HG03280 (cell line): ENCODE measurements at regions not wholly inside any gene's neighbourhood (a gene's known extent, or its start where the extent isn't known, plus 50 kb on each side); places are given as distances from the start of the nearest gene placed in this dataset.

Experiments used
- ATAC-seq: cut with Tn5 transposase; IDR thresholded peaks from one replicate; pipeline ENCODE4 v1.9.1; 2021; ENCODE audit warnings: mild to moderate bottlenecking, moderate library complexity; ENCODE audit not compliant: unreplicated experiment

DNA sequence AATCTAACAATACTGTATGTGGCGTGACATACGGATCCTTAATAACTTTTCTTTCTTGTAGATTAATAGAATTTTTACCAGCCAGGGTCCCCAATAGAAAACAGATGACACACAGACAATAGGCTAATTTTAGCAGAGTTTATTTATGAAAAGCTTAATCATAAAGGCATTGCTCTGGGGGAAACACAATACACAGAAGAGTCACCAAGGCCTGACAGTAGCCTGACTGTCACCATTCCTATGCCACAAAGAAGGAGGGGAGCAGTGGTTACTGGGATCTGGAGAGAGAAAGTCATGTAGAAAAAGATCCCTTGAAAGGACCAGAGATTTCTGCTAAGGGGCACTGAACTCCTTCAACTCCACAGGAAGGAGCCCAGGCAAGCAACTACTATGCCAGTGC, 139.5 kb downstream of the METTL4 start:
- ATAC-seq = no peak

DNA sequence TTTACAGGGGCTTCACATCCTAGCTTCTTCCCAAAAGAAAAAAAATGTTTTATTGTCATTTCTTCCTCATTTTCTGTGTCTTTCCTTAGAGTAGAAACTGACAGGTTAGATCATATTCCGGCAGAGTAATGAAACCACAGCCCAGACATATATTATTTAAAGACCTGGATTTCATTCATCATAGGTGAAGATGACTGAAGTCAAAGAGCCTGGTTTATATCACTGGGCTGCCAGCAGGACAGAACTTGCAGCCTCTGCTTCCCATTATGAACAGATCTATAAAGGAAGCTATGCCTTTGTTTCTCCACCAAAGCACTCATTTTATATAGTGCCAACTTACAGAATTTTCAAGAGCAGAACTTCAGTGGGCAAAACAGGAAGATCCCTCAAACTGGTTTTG, 137.9 kb downstream of the METTL4 start:
- no peak for ATAC-seq

DNA sequence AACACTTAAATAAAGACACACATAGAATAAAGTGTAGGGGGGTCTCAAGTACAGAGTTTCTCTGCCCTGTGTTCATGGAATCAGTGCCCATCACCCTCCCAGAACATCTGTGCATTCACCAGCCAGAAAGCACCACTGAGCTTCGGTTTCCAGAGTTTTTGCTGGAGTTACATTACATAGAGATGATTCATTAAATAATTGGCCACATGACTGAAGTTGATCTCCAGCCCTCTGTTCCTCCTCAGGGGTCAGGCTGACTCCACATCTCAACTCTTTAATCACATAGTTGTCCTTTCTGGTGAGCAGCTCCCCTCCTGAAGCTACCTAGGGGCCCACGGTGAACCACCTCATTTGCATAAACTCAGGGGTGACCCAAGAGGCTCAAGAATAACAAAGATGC, 129.8 kb downstream of the METTL4 start:
- ATAC-seq = no peak

DNA sequence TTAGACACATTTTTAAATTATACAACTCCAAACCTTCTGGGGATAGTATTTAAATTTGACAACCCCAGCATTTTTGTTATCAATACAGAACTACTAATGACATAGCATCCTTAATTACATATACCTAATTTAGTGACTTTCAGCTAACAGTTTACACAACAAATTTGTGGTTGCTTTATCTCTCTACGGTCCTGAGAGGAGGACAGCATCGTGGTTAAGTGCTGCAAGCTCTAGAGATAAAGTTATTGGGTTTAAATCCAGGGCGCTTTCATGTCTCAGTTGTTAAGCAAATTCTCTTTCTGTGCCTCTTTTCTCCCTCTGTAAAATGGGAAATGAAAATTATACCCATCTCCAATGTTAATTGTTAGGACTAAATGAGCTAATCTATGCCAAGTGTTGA, 129.3 kb downstream of the METTL4 start:
- no peak for ATAC-seq

DNA sequence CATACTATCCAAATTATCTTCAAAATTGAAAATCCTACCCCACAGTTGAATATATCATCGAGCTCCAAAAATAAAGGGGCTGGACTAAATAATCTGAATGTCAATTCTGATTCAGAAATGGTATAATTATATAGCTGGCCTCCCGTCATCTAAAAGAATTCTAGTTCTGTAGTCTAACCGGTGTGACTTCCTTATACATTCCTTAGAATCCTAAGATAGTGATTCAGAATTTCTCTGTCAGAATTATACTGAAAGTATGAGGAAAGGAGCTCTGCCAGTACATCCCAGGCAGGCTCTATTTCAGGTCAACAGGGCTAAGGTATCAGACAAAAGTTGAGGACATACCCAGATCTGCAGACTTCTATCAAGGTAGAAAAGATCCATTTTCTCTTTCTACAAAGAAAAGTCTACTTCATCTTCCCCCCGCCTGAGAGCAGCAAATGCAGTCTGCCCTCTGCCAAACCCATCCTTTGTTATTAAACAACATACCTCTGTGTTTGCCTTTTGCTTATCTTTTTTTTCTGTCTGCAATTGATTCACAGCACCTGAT, 128.5 kb downstream of the METTL4 start:
- no peak for ATAC-seq

DNA sequence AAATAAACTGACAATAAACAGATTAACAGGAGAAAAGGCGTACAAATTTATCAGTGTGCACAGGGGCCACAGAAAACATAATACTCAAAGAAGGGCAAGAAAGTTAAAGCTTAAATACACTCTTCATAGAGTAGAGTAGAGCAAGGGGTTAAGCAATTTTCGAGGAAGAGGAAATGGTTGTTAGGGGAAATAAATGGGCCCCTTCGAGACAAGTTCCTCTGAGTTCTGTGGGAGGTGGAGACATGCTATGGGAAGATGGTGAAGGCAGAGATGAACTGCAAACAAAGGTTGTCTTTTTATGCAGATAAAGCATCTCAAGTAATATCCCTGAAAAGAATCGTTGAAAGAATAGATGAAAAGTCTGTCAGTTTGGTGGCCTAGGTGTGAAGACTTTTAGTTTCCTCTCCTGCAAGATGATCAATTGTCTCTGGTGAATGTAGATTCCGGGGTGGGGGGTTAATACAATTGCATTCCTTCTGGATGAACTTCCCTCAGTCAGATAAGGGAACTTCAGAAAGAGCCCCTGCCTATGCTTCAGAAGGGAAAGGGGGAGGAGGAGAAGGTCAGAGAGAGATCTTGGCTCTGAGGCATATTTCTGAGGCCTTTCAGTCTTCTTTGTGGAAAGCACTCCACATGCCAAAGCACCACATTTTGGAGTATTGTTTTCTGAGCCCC, 127.0 kb downstream of the METTL4 start:
- no peak for ATAC-seq

DNA sequence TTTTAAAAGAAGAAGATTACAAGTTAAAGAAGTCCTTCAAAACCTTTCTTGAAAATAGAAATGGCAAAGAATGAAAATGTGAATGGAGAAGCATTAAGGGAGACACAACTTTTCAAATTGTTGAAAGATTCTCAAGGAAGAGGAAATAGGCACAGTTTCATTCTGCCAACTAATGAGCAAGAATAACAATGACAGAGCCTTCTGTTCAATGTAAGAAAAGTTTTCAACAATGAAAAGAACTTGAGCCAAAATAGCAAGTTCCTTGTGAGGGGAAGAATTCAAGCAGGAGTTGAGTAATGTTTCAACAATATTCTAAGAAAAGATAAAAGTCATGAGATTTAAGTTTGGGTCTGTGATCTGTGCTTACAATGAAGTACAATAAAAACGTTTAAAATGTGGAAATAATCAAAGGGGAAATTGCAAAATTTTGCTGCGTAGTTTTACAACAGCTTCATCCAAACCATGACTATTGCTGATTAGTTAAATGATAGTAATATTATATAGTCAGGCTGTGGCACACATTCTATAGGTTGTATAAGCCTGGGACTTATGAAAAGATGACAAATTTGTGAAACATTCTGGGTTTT, 122.6 kb downstream of the METTL4 start:
- no peak for ATAC-seq

DNA sequence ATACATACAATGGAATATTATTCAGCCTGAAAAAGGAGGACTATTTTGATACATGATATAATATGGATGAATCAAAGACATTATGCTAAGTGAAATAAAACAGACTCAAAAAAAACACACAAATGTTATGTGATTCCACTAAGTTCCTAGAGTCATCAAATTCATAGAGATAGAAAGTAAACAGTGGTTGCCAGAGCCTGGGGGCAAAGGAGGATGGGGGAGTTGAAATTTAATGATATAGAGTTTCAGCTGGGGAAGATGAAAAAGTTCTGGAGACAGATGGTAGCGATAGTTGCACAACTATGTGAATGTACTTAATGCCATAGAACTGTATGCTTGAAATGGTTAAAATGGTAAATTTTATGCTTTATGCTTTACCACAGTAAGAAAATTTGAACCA, 119.7 kb downstream of the METTL4 start:
- ATAC-seq = no peak

DNA sequence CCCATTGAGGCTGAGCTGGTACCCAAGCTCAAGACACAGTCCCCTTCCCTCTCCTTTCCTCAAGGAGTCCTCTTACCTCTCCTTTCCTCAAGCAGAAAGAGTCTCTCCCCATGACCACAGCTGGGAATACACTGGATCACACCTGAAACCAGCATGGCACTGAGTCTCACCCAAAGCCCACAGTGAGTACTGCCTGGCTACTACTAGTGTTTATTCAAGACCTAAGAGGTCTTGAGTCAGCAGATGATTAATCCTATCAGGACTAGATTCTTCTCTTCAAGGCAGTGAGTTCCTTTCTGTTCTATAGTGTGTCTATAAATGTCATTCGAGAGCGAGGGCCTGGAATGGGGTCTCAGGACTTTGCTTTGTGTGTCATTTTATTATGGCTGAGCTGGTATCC, 111.4 kb downstream of the METTL4 start:
- no peak for ATAC-seq

DNA sequence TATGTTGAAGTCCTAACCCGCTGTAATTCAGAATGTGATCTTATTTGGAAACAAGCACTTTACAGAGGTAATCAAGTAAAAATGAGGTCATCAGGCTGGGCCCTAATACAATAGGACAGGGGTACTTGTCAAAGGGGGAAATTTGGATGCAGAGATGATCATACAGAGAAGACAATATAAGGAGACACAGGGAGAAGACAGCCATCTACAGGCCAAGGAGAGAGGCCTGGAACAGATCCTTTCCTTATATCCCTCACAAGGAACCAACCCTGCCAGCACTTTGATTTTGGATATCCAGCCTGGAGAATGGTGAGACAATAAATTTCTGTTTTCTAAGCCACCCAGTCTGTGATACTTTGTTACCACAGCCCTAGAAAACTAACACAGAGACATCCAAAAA, 104.3 kb downstream of the METTL4 start:
- ATAC-seq = no peak

DNA sequence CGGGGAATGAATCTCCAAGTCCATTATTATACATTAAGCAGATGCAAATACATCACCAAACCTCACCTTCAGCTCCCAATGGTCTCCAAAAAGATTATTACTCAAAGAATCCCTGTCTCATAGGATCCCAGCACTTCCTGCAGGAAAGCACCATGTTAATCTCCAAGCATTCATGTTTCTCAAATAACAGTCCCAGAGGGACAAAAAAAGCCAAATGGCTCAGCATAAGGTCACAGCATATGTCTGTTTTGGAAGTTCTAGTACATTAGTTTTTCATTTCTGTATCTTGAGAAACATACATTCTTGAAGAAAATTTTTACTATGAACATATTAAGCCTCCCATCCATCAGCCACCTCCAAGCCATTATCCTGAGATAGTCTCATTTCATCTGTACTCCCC, 103.3 kb downstream of the METTL4 start:
- ATAC-seq = no peak

DNA sequence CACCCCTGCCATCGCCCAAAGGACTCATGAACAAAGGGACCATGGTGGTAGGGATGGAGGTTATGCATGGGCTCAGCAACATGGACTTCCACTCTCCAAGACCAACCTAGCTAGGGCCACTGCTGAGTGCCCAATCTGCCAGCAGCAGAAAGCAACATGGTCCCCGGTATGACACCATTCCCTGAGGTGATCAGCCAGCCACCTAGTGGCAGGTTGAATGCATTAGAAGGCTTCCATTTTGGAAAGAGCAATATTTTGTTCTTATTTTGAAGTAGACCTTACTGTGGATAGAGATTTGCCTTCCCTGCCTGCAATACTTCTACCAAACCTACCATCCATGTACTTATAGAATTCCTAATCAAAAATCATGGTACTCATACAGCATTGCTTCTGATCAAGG, 99.8 kb downstream of the METTL4 start:
- ATAC-seq = no peak

DNA sequence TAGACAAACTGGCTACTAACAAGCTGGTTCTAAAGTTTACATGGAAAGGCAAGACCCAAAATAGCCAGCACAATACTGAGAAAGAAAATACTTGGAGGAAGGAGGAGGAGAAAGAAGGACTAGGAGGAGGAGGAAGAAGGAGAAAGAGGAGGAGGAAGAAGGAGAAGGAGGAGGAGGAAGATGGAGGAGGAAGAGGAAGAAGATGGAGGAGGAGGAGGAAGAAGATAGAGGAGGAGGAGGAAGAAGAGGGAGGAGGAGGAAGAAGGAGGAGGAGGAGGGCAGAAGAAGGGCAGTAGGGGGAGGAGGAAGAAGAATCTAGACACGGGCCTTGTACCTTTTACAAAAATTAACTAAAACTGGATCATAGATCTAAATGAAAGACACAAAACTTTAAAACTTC, 92.6 kb downstream of the METTL4 start:
- ATAC-seq = no peak

DNA sequence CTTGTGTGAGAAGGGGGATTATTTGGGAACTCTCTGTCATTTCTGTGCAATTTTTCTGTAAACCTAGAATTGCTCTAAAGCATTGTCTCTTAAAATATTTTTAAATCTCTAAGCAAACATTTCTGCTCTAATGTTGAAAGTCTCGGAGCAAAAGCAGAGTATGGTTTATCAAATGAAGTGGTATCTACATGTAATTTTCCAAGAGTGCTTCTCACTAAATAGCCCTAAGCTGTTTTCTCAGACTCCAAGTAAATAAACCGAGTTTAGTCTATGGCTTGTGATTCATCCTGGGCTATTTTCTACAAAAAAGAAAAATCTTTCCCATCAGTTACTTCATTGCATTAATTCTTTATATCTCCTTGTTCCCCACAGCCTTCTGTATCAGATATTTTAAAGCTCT, 90.8 kb downstream of the METTL4 start:
- no peak for ATAC-seq

DNA sequence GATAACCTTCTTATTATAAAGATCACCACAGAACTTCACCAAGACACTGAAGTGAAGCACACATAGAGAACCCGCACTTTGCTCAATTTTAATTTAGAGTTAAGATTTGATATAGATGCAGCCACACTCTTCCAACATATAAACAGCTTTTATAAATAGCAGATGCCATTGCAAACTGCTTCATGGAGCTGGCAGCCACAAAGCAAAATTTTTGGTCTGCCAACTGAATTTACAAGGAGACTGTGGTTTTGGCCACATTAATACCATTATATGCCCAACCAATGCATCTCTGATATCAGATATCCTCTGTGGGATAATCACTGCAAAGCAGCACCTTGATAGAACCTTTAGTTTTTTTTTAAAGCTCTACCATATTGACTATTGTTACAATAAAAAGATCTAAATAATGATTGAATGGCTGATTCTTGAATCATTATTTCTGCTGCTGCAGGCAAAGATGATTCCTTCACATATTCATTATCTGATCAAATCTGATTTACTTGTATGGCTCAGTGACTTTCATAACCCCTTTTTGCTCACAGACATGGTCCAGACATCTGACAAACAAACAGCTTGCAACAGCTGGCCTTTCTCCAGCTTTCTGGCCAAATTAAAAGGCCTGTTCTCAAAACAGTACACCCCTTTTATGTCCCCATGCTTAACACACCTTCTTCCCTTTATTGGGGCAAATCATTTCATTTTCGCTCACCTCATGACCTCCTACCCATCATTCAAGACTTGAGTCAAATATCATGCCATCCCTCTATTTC, 88.4 kb downstream of the METTL4 start:
- no peak for ATAC-seq

DNA sequence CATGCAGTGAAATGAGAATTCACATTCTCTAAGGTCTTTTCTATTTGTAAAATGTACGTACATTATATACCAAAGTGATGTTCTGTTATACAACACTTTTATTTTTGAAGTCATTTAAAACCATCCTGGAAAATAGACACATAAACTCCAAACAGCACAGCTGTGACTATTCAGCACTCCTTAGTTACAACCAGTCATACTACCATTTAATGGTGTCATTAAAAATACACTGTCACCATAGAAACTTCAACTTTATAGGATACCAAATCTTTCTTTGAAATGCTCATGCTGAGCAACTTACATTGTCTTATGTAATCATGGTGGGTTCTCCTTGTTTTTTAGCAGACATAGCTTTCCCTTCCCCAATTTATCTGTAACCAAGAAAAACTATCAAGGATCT, 85.3 kb downstream of the METTL4 start:
- ATAC-seq = no peak

DNA sequence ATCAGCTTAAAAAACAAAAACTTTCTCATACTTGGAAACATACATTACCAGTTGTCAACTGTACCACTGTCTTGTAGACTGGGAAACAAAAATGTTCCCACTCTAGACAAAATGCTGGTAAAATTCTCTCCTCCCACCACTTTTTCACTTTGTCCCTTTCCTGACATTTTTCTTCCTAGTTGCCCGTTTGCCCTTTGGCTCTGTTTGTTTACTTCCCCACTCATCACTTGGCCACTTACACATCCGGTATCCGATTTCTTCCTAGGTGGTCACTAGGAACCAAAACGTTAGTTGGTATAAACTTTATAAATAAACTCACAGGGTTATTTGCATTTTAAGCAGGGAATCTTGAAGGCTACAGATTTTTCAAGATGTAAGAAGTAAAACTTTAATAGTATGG, 84.9 kb downstream of the METTL4 start:
- no peak for ATAC-seq
